ENCODE measurements at regions not wholly inside any gene's neighbourhood (a gene's known extent, or its start where the extent isn't known, plus 50 kb on each side); places are given as distances from the start of the nearest gene placed in this dataset.

DNA sequence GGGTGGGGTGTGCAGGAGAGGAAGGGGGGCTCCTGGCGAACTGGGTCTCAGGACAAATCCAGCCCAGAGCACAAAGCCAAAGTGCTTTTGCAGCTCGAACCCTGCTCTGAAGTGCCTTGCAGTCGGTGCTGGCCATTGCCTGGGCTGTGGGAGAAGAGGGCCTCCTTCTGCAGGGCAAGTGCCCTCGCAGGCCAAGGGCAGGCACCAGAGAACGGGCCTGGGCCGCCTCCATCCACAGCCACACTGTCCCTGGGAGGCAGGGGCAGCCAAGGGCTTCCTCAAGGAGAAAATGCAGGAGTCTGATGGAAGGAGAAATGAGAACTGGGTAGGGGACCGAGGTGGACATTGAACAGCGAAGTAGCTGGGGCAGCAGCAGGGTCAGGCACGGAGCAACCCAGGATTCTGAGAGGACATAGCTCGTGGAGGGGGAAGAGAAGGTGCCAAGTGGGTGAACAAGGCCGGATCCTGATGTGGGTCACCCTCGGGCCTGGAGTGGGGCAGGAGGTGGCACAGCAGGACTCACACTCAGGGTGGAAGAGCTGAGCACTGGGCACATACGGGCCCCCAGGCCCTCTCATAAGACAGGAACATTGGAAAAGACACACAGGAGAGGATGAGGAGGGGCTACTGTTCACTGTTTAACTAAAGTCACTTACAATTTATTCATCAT is 312.8 kb upstream of the SALL3 start:
- no peak for DNase-seq

DNA sequence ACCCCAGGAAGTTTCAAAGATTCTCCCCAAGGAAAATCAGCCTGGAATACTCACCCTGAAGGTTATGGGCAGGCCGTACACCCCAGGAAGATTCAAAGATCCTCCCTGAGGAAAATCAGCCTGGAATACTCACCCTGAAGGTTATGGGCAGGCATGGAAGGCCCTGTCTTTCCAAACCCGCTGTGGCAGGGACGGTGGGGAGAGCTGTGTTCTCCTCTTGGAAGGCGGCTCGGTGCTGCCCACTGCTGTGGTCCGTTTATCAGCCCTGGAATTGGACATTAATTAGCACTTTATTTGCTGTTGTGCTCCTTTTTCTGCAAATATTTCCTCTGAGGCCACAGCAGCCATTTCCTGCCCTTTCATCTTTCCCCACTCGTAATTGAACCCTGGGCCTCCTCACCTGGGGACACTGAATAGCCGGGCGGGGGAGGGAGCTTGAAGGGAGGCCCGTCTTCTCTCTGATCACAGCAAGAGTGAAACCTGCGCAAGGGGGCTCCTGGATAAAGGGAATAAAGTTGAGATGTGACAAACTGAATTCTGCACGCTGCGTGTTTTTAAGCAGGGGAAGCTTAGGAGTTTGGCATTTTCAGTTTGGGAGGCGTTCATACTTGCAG is 308.7 kb upstream of the SALL3 start:
- DNase-seq, result no peak

DNA sequence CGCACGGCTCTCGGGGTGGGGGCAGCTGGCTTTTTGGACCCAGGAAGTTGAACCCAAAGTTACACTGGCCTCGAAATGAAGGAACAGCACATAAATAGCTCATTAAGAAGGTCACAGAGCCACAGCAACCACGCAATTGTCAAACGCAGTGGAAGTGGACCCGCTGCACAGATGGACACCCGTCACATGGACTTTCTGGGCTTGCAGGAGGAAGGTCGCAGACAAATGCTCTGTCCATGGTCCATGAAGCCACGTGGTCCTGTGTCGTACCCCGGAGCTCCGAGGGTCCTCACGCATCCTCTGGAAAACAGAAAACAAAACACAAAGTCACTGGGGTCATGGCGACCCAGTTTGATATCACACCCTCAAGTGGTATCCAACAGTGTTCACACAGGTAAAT is 308.1 kb upstream of the SALL3 start:
- no peak for DNase-seq

DNA sequence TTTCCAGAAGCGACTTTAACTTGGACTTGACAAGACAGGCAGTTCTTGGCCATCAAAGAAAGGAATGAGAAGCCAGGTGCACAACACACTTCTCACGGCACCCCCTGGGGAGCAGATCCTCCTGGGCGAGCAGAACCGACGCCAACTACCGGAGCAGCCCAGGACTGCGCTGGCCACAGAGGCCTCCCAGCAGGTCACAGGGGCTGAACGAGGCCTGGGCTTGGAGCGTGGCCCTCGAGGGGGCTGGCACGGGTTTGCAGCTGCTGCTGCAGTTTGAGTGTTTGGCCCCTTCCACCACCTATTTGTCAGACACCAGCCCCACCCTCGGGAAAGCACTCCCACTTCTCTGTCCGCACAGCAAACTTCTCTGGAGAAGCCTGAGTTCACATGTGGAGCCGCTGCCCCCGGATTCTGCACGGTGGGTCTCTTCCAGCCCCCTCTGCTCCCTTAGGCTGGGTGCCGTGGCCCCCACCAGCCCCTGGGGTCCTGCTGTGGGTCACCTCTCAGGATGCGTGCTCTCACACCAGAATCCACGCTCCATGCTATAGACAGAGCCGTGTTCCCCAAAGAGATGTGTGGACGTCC is 306.7 kb upstream of the SALL3 start:
- DNase-seq, result no peak

DNA sequence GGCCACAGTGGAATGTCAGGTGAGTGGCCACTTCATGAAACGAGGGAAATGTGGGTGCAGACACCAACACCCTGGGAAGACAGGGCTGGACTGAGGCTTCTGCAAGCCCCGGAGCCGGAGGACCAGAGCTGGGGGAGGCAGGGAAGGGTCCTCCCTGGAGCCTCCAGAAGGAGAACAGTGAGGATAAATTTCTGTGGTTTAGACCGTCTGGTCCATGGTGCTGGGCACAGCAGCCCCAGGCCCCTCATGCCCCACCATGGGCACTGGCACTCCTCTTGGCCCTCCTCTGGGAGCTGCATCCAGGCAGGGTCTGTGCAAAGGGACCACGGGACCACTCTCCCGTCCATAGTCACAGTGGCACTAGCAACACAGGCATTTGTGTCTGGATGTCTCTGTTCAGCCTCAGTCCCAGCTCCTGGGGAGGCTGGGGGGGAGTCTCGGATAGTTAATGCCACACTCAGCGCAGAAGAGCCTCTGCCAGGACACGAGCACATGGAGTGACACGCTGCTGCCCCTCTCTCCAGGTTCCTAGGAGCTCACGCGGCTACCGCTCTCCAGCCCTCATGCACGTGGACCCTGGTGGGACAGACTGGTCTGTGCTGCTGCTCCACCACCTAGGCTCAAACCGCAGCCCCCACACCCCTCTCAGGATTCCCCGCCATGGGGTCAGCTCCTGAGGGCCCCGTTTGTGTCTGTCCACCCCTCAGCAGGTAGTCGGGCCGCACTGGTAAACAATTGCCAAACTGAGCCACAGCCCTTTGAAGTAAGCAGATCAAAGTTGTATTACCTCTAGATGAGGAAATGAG is 305.9 kb upstream of the SALL3 start:
- DNase-seq, result no peak

DNA sequence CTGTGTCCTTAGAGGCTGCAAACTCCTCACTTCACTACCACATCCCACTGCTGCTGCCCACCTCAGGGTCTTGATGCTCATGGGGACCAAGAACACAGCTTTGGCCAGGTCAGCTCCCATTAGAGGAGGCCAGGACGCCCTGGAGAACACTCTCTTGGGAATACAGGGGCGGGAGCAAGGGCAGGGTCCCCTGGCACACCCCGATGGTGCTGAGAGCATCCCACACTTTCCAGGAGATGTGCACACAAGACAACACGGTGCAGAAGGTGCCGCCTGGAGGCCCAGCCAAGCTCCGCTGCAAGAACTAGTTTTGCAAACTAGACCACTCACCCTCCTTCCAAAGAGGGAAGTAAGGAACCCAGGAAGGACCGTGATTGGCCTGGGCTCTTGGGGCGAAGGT is 304.4 kb upstream of the SALL3 start:
- no peak for DNase-seq

DNA sequence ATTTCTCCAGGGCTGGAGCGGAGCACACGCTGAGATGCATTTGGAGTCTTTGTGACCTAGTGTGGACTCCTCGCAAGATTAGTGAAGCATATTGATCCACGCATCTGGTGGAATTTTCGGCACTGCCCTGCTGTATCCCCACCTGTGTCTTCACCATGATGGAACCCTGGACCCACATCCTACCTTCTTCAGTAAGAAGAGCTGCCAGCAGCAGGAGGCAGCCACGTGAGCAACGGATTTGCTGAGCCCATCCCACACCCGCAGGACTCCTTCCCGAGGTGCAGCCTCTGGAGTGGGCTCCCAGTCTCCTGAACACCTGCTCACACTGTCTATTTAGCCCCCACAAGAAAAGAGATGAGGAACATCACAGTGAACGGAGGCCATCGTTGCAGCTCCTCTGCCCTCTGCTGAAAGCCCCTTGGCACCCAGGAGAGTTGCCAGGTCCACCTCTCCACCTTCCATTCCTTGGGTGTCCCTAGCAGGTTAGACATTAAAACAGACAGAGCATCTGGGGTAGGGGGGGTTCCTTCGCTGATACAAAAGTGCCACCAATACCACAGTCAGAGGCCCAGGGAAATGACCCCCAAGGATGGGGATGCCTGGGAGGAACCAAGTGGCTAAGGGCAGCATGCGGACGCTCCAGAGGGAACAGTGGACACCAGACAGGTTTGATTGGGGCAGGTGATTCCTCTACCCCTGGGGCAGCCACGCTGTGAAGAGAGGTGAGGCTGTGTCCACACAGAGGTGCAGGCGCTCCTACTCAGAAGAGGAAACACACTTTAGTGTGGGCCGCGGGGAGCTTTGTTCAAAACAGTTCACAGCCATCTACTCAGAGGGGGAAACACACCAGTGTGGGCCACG is 302.8 kb upstream of the SALL3 start:
- DNase-seq, result no peak

DNA sequence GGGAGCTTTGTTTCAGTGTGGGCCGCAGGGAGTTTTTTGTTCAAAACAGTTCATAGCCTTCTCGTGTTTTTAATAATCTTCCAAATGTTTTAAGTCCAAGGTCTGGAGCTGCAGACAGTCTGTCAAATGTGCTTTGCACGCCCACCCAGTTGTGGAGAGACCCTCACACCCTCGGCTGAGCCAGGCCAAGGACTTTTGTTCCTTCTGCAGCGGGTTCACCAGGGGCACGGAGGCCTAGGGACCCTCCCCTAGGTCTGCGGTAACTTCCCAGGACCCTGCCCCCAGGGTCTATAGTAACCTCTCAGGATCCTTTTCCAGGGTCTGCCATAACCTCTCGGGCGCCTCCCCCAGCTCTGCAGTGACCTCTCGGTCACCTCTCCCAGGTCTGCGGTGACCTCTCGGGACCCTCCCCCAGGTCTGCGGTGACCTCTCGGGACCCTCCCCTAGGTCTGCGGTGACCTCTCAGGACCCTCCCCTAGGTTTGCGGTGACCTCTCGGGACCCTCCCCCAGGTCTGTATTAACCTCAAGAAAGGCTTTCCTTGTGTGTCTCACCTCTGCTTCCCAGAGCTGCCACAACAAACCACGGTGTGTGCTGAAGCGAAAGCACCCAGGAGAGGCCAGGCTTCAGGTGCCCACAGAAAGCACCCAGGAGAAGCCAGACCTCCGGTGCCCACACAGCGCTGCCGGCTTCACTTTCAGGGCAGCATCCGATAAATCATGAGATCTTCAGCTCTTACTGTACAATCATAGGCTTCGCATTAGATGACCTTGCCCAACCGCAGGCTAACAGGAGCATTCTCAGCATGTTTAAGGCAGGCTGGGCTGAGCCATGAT is 301.9 kb upstream of the SALL3 start:
- no peak for DNase-seq

DNA sequence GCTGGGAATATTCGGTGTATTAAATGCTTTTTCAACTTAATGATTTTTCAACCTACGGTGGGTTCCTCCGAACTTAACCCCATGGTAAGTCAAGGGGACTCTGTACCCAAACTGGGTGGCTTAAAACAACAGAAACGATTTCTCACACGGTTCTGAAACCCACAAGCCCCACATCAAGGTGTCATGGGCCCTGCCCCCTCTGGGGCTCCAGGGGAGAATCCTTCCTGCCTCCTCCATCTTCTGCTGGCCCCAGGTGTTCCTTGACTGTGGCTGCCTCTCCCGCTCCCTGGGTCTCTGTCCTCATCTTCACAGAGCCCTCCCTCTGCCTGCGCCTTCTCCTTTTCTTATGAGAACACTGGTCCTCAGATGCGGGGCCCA is 301.3 kb upstream of the SALL3 start:
- no peak for DNase-seq

DNA sequence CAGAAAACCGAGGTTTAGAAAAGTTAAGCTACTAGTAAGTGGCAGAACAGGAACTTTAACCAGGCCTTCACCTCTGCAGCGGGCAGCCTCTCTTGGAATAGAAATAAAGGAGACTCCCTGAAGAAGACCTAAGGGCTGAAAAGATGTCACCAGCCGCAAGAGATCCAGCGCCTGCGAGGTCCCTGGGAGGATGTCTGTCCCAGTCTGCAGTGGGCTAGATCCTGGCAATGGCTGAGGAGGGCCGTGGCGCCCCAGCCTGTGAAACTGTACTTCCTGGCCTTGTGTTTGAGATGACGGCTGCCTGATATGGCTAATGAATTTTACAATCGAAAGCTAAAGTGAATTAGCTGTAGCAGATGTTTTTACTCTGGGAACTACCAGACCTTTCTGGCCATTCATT is 300.6 kb upstream of the SALL3 start:
- DNase-seq, result no peak

DNA sequence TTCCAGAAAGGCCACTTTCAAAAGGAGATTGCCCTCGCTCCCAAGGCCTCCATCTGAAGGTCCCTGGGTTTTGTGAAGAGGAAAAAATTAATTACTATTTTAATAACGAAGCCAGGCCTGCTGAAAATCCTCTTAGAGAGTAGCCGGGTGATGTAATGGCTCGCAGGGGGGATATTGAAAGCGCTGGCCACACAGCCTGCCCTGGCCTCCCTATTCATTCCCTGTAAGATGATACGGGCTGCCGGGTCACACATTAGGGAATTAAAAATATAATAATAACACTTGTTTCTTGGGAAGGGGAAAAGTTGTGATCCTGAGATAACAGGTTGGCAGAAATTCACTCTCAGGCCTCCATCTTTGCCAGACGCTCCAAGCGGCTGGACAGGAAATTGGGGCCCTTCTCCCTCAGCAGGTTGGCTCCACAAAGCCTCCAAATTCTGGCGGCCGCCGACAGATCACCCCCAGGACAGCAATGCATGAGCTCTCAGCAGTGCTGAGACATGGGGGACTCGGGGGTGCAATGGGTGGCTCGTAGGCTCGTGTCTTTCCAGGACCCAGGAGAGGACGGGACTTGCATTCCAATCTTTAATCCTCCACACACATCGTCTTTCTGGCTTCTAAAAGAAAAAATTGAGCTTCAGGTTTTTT is 299.9 kb upstream of the SALL3 start:
- DNase-seq, result no peak

DNA sequence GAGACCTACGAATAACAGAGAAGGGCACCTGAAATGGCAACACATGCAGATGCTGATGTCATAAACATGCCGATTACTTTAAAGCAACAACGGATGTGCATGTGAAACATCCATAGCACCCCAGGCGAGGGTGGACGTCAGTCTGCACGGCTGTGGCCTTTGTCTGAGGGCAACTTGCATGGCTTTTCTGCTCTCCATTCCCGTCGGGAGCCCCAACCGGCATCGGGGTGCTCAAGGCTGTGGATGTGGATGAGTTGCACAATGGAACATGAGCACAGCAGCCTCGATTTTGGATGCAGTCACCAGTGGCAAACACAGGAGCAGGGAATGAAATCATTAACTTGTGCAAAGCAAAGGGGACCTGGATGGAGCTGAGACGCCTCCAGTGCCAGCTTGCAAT is 298.2 kb upstream of the SALL3 start:
- no peak for DNase-seq

DNA sequence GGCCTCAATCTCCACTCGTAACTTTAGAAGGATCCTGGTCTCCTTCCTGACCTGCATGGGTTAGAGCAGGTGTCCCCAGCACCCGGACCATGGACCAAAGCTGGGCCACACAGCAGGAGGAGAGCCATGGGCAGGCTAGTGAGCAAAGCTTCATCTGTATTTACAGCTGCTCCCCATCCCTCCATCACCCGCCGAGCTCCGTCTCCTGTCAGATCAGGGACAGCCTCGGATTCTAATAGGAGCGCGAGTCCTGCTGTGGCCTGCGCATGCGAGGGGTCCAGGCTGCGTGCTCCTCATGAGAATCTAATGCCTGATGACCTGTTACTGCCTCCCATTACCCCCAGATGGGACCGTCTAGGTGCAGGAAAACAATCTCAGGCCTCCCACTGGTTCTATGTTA is 297.7 kb upstream of the SALL3 start:
- no peak for DNase-seq

DNA sequence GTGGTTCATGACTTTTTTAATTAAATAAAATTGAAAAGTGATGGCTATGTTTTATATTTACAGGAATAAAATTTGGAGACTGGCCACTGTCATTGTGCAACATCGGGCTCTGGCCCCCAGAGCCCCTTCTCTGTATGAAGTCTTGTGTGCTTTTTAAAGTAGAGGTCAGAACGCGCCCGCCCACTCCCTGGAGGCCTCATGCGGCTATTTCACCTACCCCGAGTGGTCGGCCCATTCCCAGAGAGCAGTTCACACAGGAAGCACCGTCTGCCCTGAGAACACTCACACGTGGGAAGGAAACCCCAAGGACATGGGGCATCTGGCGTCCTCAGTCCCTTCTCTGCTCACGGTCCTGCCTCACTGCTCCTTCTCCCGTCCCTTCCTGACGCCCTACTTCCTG is 296.9 kb upstream of the SALL3 start:
- no peak for DNase-seq

DNA sequence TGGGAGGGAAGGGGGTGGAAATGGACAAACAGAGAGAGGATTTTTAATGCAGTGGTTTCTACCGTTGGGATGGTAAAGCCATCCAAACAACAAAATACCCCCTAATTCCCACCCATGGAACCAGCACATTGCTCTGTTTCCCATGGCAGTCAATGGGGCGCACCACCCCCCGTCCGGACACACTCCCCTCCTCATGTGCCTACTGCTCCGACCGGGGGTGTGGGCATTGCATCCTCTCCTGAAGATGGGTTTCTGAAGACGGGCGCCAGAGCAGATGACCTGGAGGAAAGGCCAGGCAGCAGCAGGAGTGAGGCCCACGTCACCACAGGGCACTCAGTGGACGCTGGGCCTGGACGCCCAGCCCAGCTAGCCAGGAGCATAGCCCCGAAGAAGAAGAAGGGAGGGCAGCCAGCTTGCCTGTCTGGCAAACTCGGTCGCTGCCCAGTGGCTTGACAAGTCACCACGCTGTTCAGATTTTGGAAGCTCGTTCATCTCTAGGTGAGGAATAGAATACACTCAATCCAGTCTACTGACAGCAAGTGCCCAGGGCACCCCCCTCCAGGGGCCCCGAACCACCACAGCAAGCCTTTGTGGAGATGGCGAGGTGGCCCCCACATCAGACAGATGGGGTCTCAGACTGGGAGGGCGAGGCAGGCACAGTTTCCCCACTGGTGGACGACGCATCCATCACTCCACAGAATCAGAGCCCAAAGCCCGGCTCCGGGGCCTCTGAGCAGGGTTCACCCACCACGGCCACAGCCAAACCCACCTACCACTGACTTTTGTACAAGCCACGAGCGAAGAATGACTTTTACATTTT is 296.2 kb upstream of the SALL3 start:
- no peak for DNase-seq

DNA sequence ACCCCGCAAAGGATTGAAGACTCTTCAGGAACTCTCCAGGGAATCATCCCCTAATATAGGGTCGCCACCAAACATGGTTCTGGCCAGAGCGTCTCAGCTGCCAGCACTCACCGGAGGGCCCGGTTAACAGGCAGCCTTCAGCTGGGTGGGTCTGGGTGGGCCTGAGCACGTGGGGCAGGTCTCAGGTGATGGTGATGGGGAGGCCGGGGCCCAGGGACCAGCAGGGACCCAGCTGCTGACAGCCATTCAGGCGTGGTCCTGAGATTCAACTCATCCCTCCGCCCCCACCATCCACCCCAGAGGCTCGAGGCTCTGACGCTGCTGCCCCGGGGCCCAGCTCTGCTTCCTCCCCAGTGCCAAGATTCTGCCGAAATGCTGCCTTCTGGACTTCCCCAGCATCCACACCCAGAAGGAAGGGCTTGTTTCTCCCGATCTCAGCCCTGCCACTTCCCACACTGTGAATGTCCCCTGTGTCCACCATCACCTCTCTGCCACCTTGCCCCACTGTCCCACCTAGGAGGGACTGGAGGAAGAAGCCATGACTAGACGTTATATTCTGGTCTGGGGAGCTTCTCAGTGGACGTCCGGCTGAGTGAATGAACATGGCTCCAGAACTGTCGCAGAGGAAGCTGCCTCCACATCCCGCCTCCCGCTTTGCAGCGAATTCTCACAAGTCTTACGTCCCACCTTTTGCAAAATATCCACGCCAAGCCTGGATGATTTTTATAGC is 294.2 kb upstream of the SALL3 start:
- no peak for DNase-seq

DNA sequence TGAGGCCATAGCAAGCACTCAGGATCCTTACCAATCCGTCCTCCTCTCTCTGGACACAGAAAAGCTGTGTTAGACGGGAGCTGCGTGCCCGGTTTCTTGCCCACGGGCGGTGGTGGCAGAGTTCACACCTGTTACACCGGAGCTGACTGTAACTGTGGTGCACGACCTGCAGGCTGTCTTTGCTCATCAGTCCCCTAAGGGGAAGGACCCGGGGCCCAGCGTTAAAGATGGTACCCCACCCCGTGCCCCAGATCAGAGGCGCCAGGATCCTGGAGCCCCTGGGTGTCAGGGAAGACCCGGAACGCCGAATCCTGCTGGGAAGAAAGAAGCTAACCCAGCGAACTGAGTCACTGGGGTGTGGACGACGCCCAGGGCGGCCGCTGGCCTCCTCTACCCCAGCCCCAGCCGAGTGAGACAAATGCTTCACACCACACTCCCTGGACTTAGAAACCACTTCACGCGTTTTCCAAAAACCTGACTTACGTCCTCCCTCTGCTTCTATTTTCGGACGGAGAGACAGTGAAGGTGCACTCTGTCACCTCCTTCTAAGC is 293.6 kb upstream of the SALL3 start:
- no peak for DNase-seq

DNA sequence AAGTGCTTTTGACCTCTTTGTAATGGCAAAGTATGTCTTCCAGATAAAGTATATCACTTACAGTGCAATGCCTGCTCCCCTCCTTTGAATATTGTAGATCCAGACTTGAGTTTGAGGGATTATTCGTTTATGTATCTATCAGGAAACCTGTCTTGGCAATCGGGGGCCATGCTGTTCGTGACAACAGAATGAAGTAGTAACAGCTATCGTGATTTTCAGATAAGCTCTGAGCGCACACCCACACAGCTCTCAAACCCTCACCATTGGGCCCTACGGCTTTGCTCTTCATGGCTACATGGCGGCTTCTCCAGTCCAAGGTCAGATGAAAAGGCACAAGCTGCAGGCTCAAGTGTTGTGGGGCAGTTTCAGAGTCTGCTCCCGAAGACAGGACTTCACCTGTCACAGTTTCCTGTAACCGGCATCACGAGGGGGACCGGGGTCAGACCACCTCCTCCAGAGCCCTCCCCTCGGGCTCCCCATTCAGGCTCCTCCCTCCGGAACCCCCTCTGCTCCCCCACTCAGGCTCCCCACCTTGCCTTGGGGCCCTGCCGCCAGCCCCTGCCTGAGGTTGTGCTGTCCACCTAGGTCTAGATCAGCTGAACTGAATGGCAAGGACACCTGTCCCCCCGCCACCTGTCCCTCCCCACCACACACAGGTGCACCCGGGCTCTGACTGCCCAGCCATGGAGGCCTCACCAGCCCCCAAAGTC is 292.5 kb upstream of the SALL3 start:
- no peak for DNase-seq

DNA sequence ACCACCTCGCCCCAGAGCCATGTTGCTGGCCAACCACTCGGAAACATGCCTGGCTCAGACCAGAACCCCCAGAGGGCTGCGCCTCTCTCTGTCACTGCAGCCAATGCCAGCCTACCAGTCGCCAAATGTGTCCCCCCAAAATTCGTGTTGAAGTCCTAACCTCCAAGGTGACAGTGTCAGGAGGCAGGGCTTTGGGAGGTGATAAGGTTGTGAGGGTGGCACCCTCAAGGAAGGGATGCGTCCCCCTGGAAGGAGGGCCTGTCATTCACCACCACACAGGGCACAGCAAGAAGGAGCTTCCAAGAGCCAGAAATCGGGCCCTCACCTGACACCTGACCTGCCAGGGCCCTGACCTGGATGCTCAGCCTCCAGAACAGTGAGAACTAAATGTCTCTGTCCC is 291.9 kb upstream of the SALL3 start:
- DNase-seq, result no peak

Data from NCI-H524 (cell line).